ENCODE measurements at regions not wholly inside any gene's neighbourhood (a gene's known extent, or its start where the extent isn't known, plus 50 kb on each side); places are given as distances from the start of the nearest gene placed in this dataset.
"Not testable (repeated sequence)": the region's sequence is repeated elsewhere in the genome, so short reads cannot be mapped to it uniquely, and the experiment has no call there.

- TF ChIP-seq CTCF, POLR2A, EP300, POLR2AphosphoS5 (IDR thresholded peaks at IDR 0.05): not testable (repeated sequence)
These were observed 447.1 kb downstream of the SPATA31A1 start for GRCh38 chr9:39802561-39802960.

Measured in gastroesophageal sphincter (tissue), 3 donors.